DND-41 (cell line): ENCODE measurements at regions not wholly inside any gene's neighbourhood (a gene's known extent, or its start where the extent isn't known, plus 50 kb on each side); places are given as distances from the start of the nearest gene placed in this dataset.
A peak's percentile ranks its signal among the peaks of the same experiment; 100 is the strongest.
"Not testable (repeated sequence)": the region's sequence is repeated elsewhere in the genome, so short reads cannot be mapped to it uniquely, and the experiment has no call there.

Source experiments
- ATAC-seq: fragments of 200-7000 bp; cut with Tn5 transposase; 3 replicates; pipeline ENCODE4 v1.9.1; 2021; ENCODE audit warnings: low read depth; ENCODE audit not compliant: insufficient read depth
- DNase-seq: peaks from one replicate; pipeline ENCODE4 v3.0.0-alpha.2; 2020
- H2AFZ ChIP-seq: 2 replicates; pipeline ENCODE4 v1.6.0; 2012; ENCODE audit warnings: low read depth, low read length
- H3K27ac ChIP-seq: 2 replicates; pipeline ENCODE4 v1.5.1; 2012; ENCODE audit warnings: low read length, inconsistent platforms
- H3K27me3 ChIP-seq: fragments of 200-600 bp; sonication (generic); 2 replicates; pipeline ENCODE4 v1.6.0; 2012; ENCODE audit warnings: low read length, mild to moderate bottlenecking, inconsistent platforms; ENCODE audit not compliant: insufficient read depth, poor library complexity
- H3K36me3 ChIP-seq: 2 replicates; pipeline ENCODE4 v1.5.1; 2012; ENCODE audit warnings: low read length, inconsistent platforms; ENCODE audit not compliant: insufficient read depth
- H3K4me1 ChIP-seq: 2 replicates; pipeline ENCODE4 v1.5.1; 2012; ENCODE audit warnings: mild to moderate bottlenecking, low read length; ENCODE audit not compliant: insufficient read depth
- H3K4me2 ChIP-seq: 2 replicates; pipeline ENCODE4 v1.6.0; 2012; ENCODE audit warnings: mild to moderate bottlenecking, moderate library complexity, low read length, inconsistent platforms; ENCODE audit not compliant: insufficient read depth
- H3K4me3 ChIP-seq, 2 experiments: fragments of 200-600 bp in 1 of 2; shearing (Covaris generic) in 1 of 2; 2 replicates each; pipeline ENCODE4 v1.5.1; 2012 to 2016; ENCODE audit warnings: inconsistent platforms in 2 of 2, low read length in 2 of 2, mild to moderate bottlenecking in 2 of 2, low read depth in 1 of 2, moderate library complexity in 1 of 2
- H3K79me2 ChIP-seq: 2 replicates; pipeline ENCODE4 v1.6.0; 2012; ENCODE audit warnings: low read length, inconsistent platforms; ENCODE audit not compliant: insufficient read depth
- H3K9ac ChIP-seq: 2 replicates; pipeline ENCODE4 v1.6.0; 2012; ENCODE audit warnings: low read depth, mild to moderate bottlenecking, inconsistent platforms, low read length, moderate library complexity
- H3K9me3 ChIP-seq: 2 replicates; pipeline ENCODE4 v1.5.1; 2012; ENCODE audit warnings: low read length, moderate library complexity, mild to moderate bottlenecking, inconsistent platforms; ENCODE audit not compliant: insufficient read depth, severe bottlenecking
- H4K20me1 ChIP-seq: 2 replicates; pipeline ENCODE4 v1.6.0; 2012; ENCODE audit warnings: low read length; ENCODE audit not compliant: insufficient read depth
- EZH2 ChIP-seq: IDR thresholded peaks from 3 replicates; pipeline ENCODE4 v1.6.1; 2012; ENCODE audit warnings: borderline replicate concordance, low read depth, mild to moderate bottlenecking, moderate library complexity, low read length, inconsistent platforms; ENCODE audit not compliant: severe bottlenecking
- TF ChIP-seq, protein P1 (sequence below): IDR thresholded peaks from 2 replicates; pipeline ENCODE4 v1.5.1; 2012; ENCODE audit warnings: borderline replicate concordance, low read length, moderate library complexity, mild to moderate bottlenecking; ENCODE audit not compliant: poor library complexity, severe bottlenecking; ENCODE audit errors: extremely low read depth

- no peaks in the 10 kb centered on the region for H3K4me1 ChIP-seq
- H2AFZ ChIP-seq: no peak overlapping the region
- no peaks in the 10 kb centered on the region for H3K79me2 ChIP-seq
- H3K9ac ChIP-seq: no peak overlapping the region
- H3K27ac ChIP-seq: no peak overlapping the region
- no peak overlapping the region for H3K4me3 ChIP-seq
- H3K36me3 ChIP-seq: no peaks in the 10 kb centered on the region
- no peak for ATAC-seq
- no peaks in the 10 kb centered on the region for H3K27me3 ChIP-seq
- DNase-seq: no peak
- no peak for TF ChIP-seq EZH2
- TF ChIP-seq, protein P1, sequence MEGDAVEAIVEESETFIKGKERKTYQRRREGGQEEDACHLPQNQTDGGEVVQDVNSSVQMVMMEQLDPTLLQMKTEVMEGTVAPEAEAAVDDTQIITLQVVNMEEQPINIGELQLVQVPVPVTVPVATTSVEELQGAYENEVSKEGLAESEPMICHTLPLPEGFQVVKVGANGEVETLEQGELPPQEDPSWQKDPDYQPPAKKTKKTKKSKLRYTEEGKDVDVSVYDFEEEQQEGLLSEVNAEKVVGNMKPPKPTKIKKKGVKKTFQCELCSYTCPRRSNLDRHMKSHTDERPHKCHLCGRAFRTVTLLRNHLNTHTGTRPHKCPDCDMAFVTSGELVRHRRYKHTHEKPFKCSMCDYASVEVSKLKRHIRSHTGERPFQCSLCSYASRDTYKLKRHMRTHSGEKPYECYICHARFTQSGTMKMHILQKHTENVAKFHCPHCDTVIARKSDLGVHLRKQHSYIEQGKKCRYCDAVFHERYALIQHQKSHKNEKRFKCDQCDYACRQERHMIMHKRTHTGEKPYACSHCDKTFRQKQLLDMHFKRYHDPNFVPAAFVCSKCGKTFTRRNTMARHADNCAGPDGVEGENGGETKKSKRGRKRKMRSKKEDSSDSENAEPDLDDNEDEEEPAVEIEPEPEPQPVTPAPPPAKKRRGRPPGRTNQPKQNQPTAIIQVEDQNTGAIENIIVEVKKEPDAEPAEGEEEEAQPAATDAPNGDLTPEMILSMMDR: no peak
- H3K4me2 ChIP-seq: no peak overlapping the region
- no peaks in the 10 kb centered on the region for H4K20me1 ChIP-seq
- H3K9me3 ChIP-seq: no peaks in the 10 kb centered on the region
Measured at GRCh38 chr16:59030923-59031485, 296.9 kb upstream of the GOT2 start.

DNA sequence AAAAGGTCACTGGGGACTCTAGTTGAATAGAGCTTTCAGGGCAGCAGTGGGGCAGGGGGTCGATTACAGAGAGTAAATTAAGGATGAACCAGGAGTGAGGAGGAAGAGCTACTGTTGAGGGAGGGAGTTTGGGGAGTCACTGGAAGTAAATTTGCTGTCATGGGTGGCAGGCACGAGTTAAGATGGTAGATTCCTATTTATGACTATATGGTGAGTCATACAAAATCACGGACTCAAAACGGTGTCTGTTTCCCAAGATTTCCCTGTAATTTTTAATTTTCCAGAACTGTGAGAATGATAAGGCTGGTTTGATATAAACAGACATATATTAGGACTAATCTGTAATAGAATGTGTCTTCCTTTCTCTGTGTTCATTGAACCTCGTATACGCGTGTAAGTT is 287.6 kb upstream of the GOT2 start:
- Histone ChIP-seq H3K4me1 (no peaks in the 10 kb centered on the region), H3K27me3 (peaks cover 5% of the 10 kb centered on the region), H3K4me3 (no peak overlapping the region), H3K4me2 (no peak overlapping the region), H3K36me3 (no peaks in the 10 kb centered on the region), H3K9ac (no peak overlapping the region), H3K9me3 (no peaks in the 10 kb centered on the region), H3K79me2 (no peaks in the 10 kb centered on the region), H4K20me1 (no peaks in the 10 kb centered on the region), H2AFZ (no peak overlapping the region), H3K27ac (no peak overlapping the region)
- no peak for TF ChIP-seq EZH2
- TF ChIP-seq, protein P1: no peak
- no peak for ATAC-seq
- no peak for DNase-seq

DNA sequence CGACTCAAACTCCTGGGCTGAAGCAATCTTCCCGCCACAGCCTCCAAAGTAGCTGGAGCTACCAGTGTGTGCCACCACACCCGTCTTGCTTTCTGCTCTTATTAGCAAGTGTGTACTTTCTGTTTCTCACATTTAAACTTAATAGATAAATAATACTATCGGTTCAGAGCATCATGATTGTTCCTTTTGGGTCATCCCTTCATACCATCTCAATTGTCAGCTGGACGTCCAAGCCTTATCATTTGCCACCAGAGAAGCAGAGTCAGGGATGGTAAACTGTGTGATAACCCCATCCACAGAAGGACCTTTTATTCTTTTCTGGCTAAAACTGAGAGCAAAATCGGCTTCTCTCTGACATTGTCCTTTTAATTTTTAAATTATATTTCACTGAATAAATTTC is 279.8 kb upstream of the GOT2 start:
- Histone ChIP-seq H2AFZ (no peak overlapping the region), H3K36me3 (no peaks in the 10 kb centered on the region), H3K9ac (no peak overlapping the region), H3K27ac (no peak overlapping the region), H3K9me3 (no peaks in the 10 kb centered on the region), H4K20me1 (no peaks in the 10 kb centered on the region), H3K4me3 (no peak overlapping the region), H3K79me2 (no peaks in the 10 kb centered on the region), H3K4me1 (no peaks in the 10 kb centered on the region), H3K4me2 (no peak overlapping the region), H3K27me3 (no peaks in the 10 kb centered on the region)
- ATAC-seq (no peak), DNase-seq (no peak)
- TF ChIP-seq EZH2: no peak
- TF ChIP-seq, protein P1: no peak

DNA sequence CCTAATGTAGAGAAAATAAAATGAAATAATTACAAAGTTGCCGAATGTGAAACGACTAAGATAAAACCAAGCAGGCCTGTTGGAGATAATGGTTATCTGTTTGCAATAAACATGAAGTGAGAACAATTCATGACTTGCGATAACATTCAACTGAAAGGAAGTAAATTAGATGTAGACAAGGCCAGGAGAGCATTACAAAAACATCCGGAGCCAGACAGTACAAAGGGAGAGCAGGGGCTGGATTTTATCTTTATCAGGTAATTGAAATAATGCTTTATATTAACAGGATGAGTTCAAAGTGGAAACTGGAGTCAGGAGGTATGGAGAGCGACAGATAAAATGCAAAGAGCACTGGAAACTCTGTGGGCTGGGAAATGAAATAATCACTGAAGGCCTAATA is 265.6 kb upstream of the GOT2 start:
- H3K27ac ChIP-seq: no peak overlapping the region
- DNase-seq (no peak), ATAC-seq (no peak)
- no peak overlapping the region for H3K4me2 ChIP-seq
- H3K4me1 ChIP-seq: no peaks in the 10 kb centered on the region
- H3K9ac ChIP-seq: no peak overlapping the region
- no peaks in the 10 kb centered on the region for H4K20me1 ChIP-seq
- TF ChIP-seq EZH2: no peak
- TF ChIP-seq, protein P1: no peak
- H3K27me3 ChIP-seq: no peaks in the 10 kb centered on the region
- H3K9me3 ChIP-seq: no peaks in the 10 kb centered on the region
- no peak overlapping the region for H2AFZ ChIP-seq
- H3K36me3 ChIP-seq: no peaks in the 10 kb centered on the region
- H3K4me3 ChIP-seq: no peak overlapping the region
- no peaks in the 10 kb centered on the region for H3K79me2 ChIP-seq

- not testable (repeated sequence) for H3K9ac ChIP-seq, ATAC-seq, H3K4me1 ChIP-seq, H3K4me2 ChIP-seq, H3K79me2 ChIP-seq, H3K36me3 ChIP-seq, H3K4me3 ChIP-seq, H3K9me3 ChIP-seq, H4K20me1 ChIP-seq, H2AFZ ChIP-seq, H3K27me3 ChIP-seq, H3K27ac ChIP-seq
- DNase-seq: peak; percentile 5
Measured at GRCh38 chr16:58992755-58993154, 258.6 kb upstream of the GOT2 start.
